HG03108 (cell line): ENCODE measurements at regions not wholly inside any gene's neighbourhood (a gene's known extent, or its start where the extent isn't known, plus 50 kb on each side); places are given as distances from the start of the nearest gene placed in this dataset.

ENCODE experiments used
- ATAC-seq: cut with Tn5 transposase; IDR thresholded peaks from one replicate; pipeline ENCODE4 v1.9.1; 2021; ENCODE audit warnings: moderate library complexity; ENCODE audit not compliant: unreplicated experiment

GRCh38 chr6:10305790-10306415 lies 109.0 kb downstream of the TFAP2A start:
- ATAC-seq, result no peak

- no peak for ATAC-seq
Observed at GRCh38 chr6:10303608-10304506, 111.0 kb downstream of the TFAP2A start.

- ATAC-seq, result no peak
Observed at GRCh38 chr6:10302566-10303235, 112.2 kb downstream of the TFAP2A start.

- no peak for ATAC-seq
Observed at GRCh38 chr6:10300071-10300470, 114.8 kb downstream of the TFAP2A start.

GRCh38 chr6:10297832-10298231 lies 117.0 kb downstream of the TFAP2A start:
- no peak for ATAC-seq

GRCh38 chr6:10278746-10279145 lies 136.1 kb downstream of the TFAP2A start:
- ATAC-seq, result no peak

- no peak for ATAC-seq
Observed at GRCh38 chr6:10276660-10277287, 138.1 kb downstream of the TFAP2A start.

- ATAC-seq, result no peak
Observed at GRCh38 chr6:10276106-10276505, 138.8 kb downstream of the TFAP2A start.

- ATAC-seq, result no peak
Observed at GRCh38 chr6:10272591-10272990, 142.3 kb downstream of the TFAP2A start.

GRCh38 chr6:10271982-10272381 lies 142.9 kb downstream of the TFAP2A start:
- no peak for ATAC-seq

- no peak for ATAC-seq
Observed at GRCh38 chr6:10269814-10270472, 144.9 kb downstream of the TFAP2A start.

GRCh38 chr6:10268611-10269310 lies 146.1 kb downstream of the TFAP2A start:
- ATAC-seq, result no peak

- ATAC-seq, result no peak
Observed at GRCh38 chr6:10268111-10268510, 146.8 kb downstream of the TFAP2A start.

GRCh38 chr6:10266462-10266861 lies 148.4 kb downstream of the TFAP2A start:
- no peak for ATAC-seq

GRCh38 chr6:10266061-10266460 lies 148.8 kb downstream of the TFAP2A start:
- no peak for ATAC-seq

- no peak for ATAC-seq
Observed at GRCh38 chr6:10262505-10262904, 152.4 kb downstream of the TFAP2A start.

GRCh38 chr6:10259671-10260070 lies 155.2 kb downstream of the TFAP2A start:
- no peak for ATAC-seq

GRCh38 chr6:10258341-10258740 lies 156.5 kb downstream of the TFAP2A start:
- ATAC-seq, result no peak

GRCh38 chr6:10256113-10256690 lies 158.7 kb downstream of the TFAP2A start:
- no peak for ATAC-seq
